HG03460 (cell line): ENCODE measurements at regions not wholly inside any gene's neighbourhood (a gene's known extent, or its start where the extent isn't known, plus 50 kb on each side); places are given as distances from the start of the nearest gene placed in this dataset.
"Not testable (repeated sequence)": the region's sequence is repeated elsewhere in the genome, so short reads cannot be mapped to it uniquely, and the experiment has no call there.

ENCODE experiments used
- ATAC-seq: cut with Tn5 transposase; IDR thresholded peaks from one replicate; pipeline ENCODE4 v1.9.1; 2021; ENCODE audit not compliant: unreplicated experiment

DNA sequence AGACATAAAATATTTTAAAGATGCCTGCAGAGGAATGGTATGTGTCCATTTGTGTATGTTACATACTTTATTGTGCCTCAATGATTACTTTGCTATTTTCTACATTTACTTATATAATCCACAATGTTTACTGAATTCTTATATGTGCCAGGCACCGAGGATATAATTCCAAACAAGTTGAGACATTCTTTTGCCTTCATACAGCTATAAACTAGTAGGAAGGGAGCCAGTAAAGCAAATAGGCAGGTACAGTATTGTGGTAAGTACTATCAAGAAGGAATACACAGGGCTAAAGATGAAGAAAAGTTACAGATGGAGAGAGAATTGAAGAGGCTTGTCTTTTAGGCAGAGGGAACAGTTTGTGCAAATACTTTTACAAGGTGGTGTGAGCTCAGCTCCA lies 131.6 kb downstream of the DISP1 start:
- no peak for ATAC-seq

DNA sequence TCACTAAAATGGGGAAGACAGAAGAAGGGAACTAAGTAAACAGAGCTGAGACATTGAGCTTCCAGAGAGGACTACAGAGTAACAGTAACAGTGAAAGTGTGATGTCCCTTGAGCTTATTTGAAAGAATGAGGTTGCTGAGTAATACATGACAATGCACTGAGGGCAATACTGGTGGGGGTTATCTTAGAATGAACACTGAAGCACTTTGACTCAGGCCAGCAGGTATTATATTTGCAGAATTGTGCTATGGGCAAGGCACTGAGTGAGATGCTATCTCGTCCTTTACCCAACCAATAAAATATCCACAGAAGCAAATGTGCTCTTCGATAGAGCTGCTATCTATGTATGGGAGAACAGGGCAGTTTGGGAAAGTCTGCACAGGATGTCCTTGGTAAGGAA lies 133.2 kb downstream of the DISP1 start:
- no peak for ATAC-seq

- ATAC-seq, result no peak
These were observed 136.1 kb downstream of the DISP1 start for GRCh38 chr1:222950892-222951291.

DNA sequence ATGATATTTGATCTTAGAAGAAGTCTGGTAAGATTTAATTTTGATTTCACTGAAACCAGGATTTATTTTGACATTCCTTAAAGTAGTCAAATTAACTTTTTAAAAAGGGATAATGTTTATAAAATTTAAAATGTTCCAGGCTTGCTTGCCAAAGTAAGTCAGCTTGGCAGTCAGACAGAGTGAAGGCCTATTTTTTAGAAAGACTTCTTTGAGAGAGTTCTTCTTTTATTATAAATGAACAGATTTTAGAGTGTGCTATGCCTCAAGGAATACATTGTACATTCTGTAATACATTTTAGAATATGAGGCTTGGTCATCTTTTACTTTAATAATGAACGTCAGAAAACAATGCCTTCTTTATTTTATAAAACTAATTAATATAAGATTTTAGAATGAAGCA lies 138.7 kb downstream of the DISP1 start:
- ATAC-seq, result no peak

- no peak for ATAC-seq
These were observed 141.1 kb downstream of the DISP1 start for GRCh38 chr1:222955964-222956363.

- no peak for ATAC-seq
These were observed 141.8 kb downstream of the DISP1 start for GRCh38 chr1:222956601-222957000.

GRCh38 chr1:222967466-222968240 lies 152.8 kb downstream of the DISP1 start:
- no peak for ATAC-seq

DNA sequence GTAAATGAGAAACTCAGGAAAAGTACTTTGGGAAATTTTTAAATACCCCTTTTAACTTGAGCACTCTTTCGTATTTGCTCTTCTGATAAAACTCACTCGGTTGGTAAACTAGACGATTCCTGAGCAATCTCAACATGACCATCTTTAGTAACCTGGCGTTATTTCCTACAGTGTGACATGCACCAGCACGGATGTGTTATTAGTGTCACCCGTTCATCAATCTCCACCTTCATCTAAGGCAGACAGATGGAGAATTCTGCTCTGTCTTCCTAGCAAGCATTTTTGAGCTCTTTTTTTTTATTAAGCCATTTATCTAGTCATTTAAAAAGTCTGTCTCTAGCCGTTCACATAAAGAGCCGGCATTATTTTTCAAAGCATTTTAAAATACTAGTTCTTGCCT lies 155.2 kb downstream of the DISP1 start:
- ATAC-seq, result no peak

DNA sequence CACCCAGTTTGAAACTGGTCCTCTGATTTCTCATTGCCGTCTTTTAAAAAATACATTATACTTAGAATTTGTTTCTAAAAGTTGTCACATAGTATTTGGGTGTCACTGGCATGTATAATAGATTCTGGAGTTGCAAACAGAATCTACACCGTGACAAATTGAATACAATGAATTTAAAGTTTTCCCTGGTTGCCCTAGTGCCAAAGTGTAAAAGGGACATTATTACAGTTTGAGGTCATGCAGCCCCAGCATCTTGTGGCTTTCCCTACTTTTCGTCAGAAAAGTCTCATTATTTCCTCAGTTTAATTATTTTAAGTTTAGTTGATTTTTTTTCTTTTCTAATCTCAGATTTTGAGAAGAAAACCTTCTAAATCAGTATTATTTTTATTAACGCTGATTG lies 155.9 kb downstream of the DISP1 start:
- ATAC-seq, result no peak

DNA sequence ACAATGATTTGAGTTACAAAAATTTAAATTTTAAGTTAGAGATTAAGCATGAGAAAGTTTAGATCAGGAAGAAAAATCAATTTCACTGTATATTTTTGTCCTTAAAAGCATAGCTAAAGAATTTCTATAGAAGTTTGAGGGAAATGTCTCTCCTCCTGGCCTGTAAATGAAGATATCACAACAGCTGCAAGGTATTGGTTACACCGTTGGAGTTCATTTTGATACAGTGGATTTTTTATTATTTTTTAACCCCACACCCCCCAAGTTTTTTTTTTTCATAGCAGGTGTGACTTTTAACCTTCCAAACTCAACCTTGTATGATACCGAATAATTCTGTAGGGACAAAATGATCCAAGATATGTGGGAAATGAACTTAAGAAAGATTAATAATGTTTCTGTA lies 156.3 kb downstream of the DISP1 start:
- ATAC-seq, result no peak

DNA sequence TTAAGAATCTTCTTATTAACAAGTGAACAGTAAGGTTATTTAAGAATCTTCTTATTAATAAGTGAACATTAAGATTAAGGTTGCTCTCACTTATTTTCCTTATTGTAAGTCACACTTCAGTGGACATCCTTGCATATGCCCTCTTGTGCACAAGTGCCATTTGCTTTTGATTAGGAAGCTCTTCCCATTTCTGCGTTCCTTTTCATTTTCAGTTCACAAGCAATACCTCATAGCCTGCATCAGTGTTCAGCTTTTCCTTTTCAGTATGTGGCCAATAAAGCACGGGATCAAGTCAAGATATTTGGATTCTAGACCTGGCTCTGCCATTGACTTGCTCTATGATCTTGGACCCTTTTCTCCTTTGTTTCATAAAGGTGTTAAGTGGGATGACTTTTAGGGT lies 158.7 kb downstream of the DISP1 start:
- no peak for ATAC-seq

DNA sequence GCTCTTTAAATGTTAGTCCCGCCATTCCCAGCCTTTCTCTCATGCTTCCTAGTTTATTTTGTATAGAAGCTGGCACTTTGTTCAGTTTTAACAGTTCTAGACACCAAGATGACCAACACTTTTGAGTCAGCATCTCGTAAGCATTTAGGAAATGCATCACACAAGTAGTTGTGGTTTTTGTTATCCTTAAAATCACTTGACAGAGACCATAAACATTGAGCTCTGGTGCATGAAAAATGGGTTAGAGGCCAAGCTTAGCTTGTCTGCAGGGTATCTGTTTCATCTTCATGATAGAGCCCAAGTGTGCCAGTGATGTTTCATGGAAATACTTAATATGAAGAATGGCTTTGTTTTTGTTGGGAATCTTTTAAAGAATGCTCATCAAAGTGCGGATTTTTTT lies 159.7 kb downstream of the DISP1 start:
- ATAC-seq, result no peak

GRCh38 chr1:222975472-222976122 lies 160.8 kb downstream of the DISP1 start:
- ATAC-seq, result no peak

DNA sequence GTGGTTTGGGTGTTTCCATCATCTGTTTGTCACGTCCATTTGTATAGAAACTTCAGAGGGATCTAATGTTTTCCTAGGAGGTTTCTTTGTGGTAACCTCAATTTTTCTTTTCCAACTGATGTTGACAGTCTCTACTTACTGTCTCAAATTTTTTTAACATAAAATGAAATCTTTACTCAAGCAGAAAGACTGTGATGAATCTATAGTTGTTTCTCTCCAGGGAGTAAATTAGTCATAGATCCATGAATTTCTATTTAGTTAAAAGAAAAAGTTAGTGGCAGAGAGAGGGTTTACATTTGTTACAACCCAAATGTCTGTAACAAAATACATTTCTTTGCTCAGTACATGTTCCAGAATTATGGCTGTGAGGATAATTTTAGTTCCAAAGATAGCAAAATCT lies 161.6 kb downstream of the DISP1 start:
- no peak for ATAC-seq

DNA sequence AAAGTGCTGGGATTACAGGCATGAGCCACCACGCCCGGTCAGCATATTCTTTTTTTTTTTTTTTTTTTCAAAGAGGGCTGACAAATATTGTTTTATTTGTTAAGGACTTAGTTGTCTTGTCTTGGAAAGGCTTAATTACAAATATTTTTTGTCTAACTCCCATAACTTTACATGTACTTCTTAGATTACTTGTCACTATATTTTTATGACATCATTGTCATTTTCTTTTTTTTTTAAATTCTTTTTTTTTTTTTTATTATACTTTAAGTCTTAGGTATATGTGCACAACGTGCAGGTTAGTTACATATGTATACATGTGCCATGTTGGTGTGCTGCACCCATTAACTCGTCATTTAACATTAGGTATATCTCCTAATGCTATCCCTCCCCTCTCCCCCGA lies 162.5 kb downstream of the DISP1 start:
- not testable (repeated sequence) for ATAC-seq

- no peak for ATAC-seq
These were observed 163.5 kb downstream of the TLR5 start for GRCh38 chr1:222979561-222979960.

GRCh38 chr1:222987674-222988076 lies 155.4 kb downstream of the TLR5 start:
- no peak for ATAC-seq

- ATAC-seq, result no peak
These were observed 153.6 kb downstream of the TLR5 start for GRCh38 chr1:222989443-222989842.

DNA sequence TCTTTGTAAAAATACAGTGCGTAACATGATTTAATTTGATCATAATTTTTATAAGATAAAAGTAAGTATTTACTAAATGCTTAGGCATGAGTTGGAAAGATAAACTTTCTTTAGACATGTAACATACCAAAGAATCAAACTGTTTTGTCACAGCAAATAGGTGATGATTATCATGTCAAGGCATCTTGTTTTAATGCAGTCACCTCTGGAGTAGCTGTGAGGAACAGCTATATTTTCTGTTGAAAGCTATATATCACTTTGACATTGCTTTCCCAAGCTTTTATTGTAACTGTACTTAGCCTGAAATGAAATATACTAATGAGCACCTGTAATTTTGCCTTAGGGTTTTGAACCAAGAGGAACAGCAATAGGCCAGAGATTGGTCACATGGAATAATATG lies 151.9 kb downstream of the TLR5 start:
- ATAC-seq, result no peak

DNA sequence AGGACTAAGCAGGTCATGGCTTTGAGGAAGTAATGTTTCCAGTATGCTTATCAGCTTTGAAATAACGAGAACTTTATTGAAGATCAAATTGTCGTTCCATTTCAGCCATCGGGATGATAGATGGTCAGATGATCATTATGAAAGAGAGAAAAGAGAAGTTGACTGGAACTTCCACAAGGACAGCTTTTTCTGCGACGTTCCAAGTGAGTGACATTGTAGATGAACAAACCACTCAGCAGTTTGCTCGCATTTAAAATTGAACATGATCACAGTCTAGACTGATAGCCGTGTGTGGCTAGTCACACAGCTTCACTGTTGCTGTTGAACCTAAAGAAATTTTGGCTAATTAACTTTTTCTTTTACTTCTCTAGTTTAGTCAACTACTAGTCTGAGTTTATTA lies 151.1 kb downstream of the TLR5 start:
- no peak for ATAC-seq

GRCh38 chr1:222994511-222995235 lies 148.4 kb downstream of the TLR5 start:
- ATAC-seq, result no peak

DNA sequence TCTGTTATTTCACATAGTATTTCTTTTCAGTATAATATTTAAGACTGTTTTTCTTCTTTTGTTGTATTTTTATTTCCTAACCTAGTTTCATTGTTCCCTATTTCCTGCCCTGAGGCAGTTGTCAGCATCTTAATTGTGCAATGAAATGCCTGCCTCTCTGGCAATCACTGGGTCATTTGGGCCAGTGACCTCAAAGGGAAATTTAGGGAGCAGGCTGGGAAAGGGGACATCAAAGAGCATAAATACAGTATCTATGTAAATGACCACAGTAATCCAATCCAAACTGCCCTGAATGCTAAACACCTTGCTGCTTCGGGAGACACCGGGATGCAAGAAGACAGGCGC lies 147.8 kb downstream of the TLR5 start:
- ATAC-seq, result no peak
